ENCODE measurements at regions not wholly inside any gene's neighbourhood (a gene's known extent, or its start where the extent isn't known, plus 50 kb on each side); places are given as distances from the start of the nearest gene placed in this dataset.

GRCh38 chr4:175033162-175033561 lies 115.0 kb downstream of the ADAM29 start:
- no peak for DNase-seq
- intact Hi-C loops (cut with micrococcal nuclease): no loop called here
- H3K27me3 Mint-ChIP-seq (ENCODE audit: low read depth): no peaks in the 10 kb centered on the region
- H3K27ac Mint-ChIP-seq: no peak overlapping the region
- no peaks in the 10 kb centered on the region for H3K36me3 Mint-ChIP-seq (ENCODE audit: low read depth)
- H3K9me3 Mint-ChIP-seq: peaks cover 7% of the 10 kb centered on the region
- H3K4me3 Mint-ChIP-seq: no peak overlapping the region
- CTCF ChIA-PET: no interaction called here
- H3K4me1 Mint-ChIP-seq (ENCODE audit: low read depth): no peaks in the 10 kb centered on the region

- intact Hi-C loops (cut with micrococcal nuclease): no loop called here
- Mint-ChIP-seq H3K9me3 (peaks cover 6% of the 10 kb centered on the region), H3K4me1 (ENCODE audit: low read depth) (no peaks in the 10 kb centered on the region), H3K36me3 (ENCODE audit: low read depth) (no peaks in the 10 kb centered on the region), H3K4me3 (no peak overlapping the region), H3K27me3 (ENCODE audit: low read depth) (no peaks in the 10 kb centered on the region), H3K27ac (no peak overlapping the region)
- no peak for DNase-seq
- CTCF ChIA-PET: no interaction called here
Observed at GRCh38 chr4:175034007-175034406, 115.8 kb downstream of the ADAM29 start.

GRCh38 chr4:175034986-175035705 lies 117.0 kb downstream of the ADAM29 start:
- peaks cover 6% of the 10 kb centered on the region for H3K9me3 Mint-ChIP-seq
- DNase-seq: no peak
- H3K4me3 Mint-ChIP-seq: no peak overlapping the region
- H3K36me3 Mint-ChIP-seq (ENCODE audit: low read depth): no peaks in the 10 kb centered on the region
- CTCF ChIA-PET: interaction anchor here (0.6 to 0.9 kb wide), 2 partner anchors 9 to 249 kb away, joined by 3 to 4 read pairs; no protein-coding TSS in a partner anchor
- H3K27ac Mint-ChIP-seq: no peak overlapping the region
- intact Hi-C loops (cut with micrococcal nuclease): no loop called here
- no peaks in the 10 kb centered on the region for H3K4me1 Mint-ChIP-seq (ENCODE audit: low read depth)
- no peaks in the 10 kb centered on the region for H3K27me3 Mint-ChIP-seq (ENCODE audit: low read depth)

- H3K27ac Mint-ChIP-seq: no peak overlapping the region
- H3K9me3 Mint-ChIP-seq: peaks cover 6% of the 10 kb centered on the region
- H3K4me1 Mint-ChIP-seq (ENCODE audit: low read depth): no peaks in the 10 kb centered on the region
- no peak for DNase-seq
- CTCF ChIA-PET: no interaction called here
- intact Hi-C loops (cut with micrococcal nuclease): no loop called here
- H3K36me3 Mint-ChIP-seq (ENCODE audit: low read depth): no peaks in the 10 kb centered on the region
- no peak overlapping the region for H3K4me3 Mint-ChIP-seq
- H3K27me3 Mint-ChIP-seq (ENCODE audit: low read depth): no peaks in the 10 kb centered on the region
Observed at GRCh38 chr4:175035905-175036304, 117.7 kb downstream of the ADAM29 start.

GRCh38 chr4:175048111-175048784 lies 130.1 kb downstream of the ADAM29 start:
- intact Hi-C loops (cut with micrococcal nuclease): no loop called here

DNA sequence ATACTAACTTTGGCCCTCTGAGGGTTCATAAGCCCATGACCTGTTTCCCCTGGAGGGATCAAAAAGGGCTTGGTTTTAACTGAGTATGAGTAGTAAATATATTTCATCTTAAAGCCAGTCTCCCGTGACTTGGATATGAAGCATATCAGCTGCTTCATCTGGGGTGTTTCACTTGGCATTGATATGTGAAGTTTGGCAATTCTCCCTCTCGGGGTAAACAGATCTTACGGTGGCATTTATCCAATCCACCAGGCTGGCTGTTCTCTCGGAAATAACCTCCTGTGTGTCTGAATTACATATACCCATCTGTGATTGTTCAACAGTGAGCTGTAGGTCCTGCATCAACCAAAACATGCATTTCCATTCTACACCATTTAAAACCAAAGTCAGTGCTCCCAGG lies 130.7 kb downstream of the ADAM29 start:
- H3K36me3 Mint-ChIP-seq (ENCODE audit: low read depth): no peaks in the 10 kb centered on the region
- intact Hi-C loops (cut with micrococcal nuclease): no loop called here
- no peak for DNase-seq
- CTCF ChIA-PET: no interaction called here
- H3K27me3 Mint-ChIP-seq (ENCODE audit: low read depth): no peaks in the 10 kb centered on the region
- H3K4me3 Mint-ChIP-seq: no peak overlapping the region
- peaks cover 2% of the 10 kb centered on the region for H3K9me3 Mint-ChIP-seq
- no peak overlapping the region for H3K27ac Mint-ChIP-seq
- H3K4me1 Mint-ChIP-seq (ENCODE audit: low read depth): no peaks in the 10 kb centered on the region

More at GRCh38 chr4:175048111-175048784, 130.1 kb downstream of the ADAM29 start:
- DNase-seq: no peak
- CTCF ChIA-PET: no interaction called here
- Mint-ChIP-seq H3K9me3 (peaks cover 3% of the 10 kb centered on the region), H3K4me1 (ENCODE audit: low read depth) (no peaks in the 10 kb centered on the region), H3K36me3 (ENCODE audit: low read depth) (no peaks in the 10 kb centered on the region), H3K27ac (no peak overlapping the region), H3K27me3 (ENCODE audit: low read depth) (no peaks in the 10 kb centered on the region), H3K4me3 (no peak overlapping the region)

GRCh38 chr4:175051974-175052373 lies 133.8 kb downstream of the ADAM29 start:
- Mint-ChIP-seq H3K27ac (no peak overlapping the region), H3K4me3 (no peak overlapping the region), H3K27me3 (ENCODE audit: low read depth) (no peaks in the 10 kb centered on the region), H3K36me3 (ENCODE audit: low read depth) (no peaks in the 10 kb centered on the region), H3K9me3 (peaks cover 4% of the 10 kb centered on the region), H3K4me1 (ENCODE audit: low read depth) (no peaks in the 10 kb centered on the region)
- intact Hi-C loops (cut with micrococcal nuclease): no loop called here
- CTCF ChIA-PET: no interaction called here
- no peak for DNase-seq

DNA sequence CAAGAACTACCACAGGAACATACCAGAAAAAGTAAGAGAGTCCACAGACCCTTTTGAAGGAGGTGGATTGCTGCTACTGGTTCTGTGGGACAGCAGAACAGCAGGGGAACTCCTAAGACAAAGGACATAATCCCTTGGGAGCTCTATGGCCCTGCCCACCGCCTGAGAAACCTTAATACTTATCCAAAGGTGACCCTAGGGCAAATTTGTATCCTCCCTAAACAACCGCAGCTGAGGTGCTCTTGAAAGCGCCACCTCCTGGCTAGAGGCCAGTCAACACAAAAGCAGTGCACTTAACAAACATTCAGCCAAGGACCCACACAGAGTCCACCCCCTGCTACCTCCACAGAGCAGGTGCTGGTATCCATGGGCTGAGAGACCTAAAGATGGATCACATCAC lies 136.8 kb downstream of the ADAM29 start:
- peaks cover 13% of the 10 kb centered on the region for H3K9me3 Mint-ChIP-seq
- intact Hi-C loops (cut with micrococcal nuclease): no loop called here
- CTCF ChIA-PET: no interaction called here
- no peak overlapping the region for H3K27ac Mint-ChIP-seq
- DNase-seq: no peak
- no peaks in the 10 kb centered on the region for H3K36me3 Mint-ChIP-seq (ENCODE audit: low read depth)
- H3K27me3 Mint-ChIP-seq (ENCODE audit: low read depth): no peaks in the 10 kb centered on the region
- no peak overlapping the region for H3K4me3 Mint-ChIP-seq
- H3K4me1 Mint-ChIP-seq (ENCODE audit: low read depth): no peaks in the 10 kb centered on the region

- intact Hi-C loops (cut with micrococcal nuclease): no loop called here
- Mint-ChIP-seq H3K27ac (no peak overlapping the region), H3K4me1 (ENCODE audit: low read depth) (no peaks in the 10 kb centered on the region), H3K27me3 (ENCODE audit: low read depth) (no peaks in the 10 kb centered on the region), H3K9me3 (peaks cover 14% of the 10 kb centered on the region), H3K36me3 (ENCODE audit: low read depth) (no peaks in the 10 kb centered on the region), H3K4me3 (no peak overlapping the region)
- DNase-seq: no peak
- CTCF ChIA-PET: interaction anchor here (0.6 kb wide), 1 partner anchor 677 kb away, joined by 4 read pairs; no protein-coding TSS in a partner anchor
Observed at GRCh38 chr4:175062183-175062592, 144.0 kb downstream of the ADAM29 start.

- Mint-ChIP-seq H3K27me3 (ENCODE audit: low read depth) (no peaks in the 10 kb centered on the region), H3K4me3 (no peak overlapping the region), H3K36me3 (ENCODE audit: low read depth) (no peaks in the 10 kb centered on the region), H3K9me3 (peaks cover 3% of the 10 kb centered on the region), H3K27ac (no peak overlapping the region), H3K4me1 (ENCODE audit: low read depth) (no peaks in the 10 kb centered on the region)
- CTCF ChIA-PET: no interaction called here
- intact Hi-C loops (cut with micrococcal nuclease): no loop called here
- no peak for DNase-seq
Observed at GRCh38 chr4:175065228-175065627, 147.1 kb downstream of the ADAM29 start.

- CTCF ChIA-PET: no interaction called here
- H3K27ac Mint-ChIP-seq: no peak overlapping the region
- intact Hi-C loops (cut with micrococcal nuclease): no loop called here
Observed at GRCh38 chr4:175066923-175067627, 148.9 kb downstream of the ADAM29 start.

GRCh38 chr4:175068266-175068665 lies 150.1 kb downstream of the ADAM29 start:
- H3K36me3 Mint-ChIP-seq (ENCODE audit: low read depth): no peaks in the 10 kb centered on the region
- intact Hi-C loops (cut with micrococcal nuclease): no loop called here
- H3K4me3 Mint-ChIP-seq: no peak overlapping the region
- no peak overlapping the region for H3K27ac Mint-ChIP-seq
- no peaks in the 10 kb centered on the region for H3K4me1 Mint-ChIP-seq (ENCODE audit: low read depth)
- CTCF ChIA-PET: no interaction called here
- peaks cover 3% of the 10 kb centered on the region for H3K9me3 Mint-ChIP-seq
- H3K27me3 Mint-ChIP-seq (ENCODE audit: low read depth): no peaks in the 10 kb centered on the region
- DNase-seq: no peak

More at GRCh38 chr4:175066923-175067627, 148.9 kb downstream of the ADAM29 start:
- H3K27me3 Mint-ChIP-seq (ENCODE audit: low read depth): no peaks in the 10 kb centered on the region
- no peak overlapping the region for H3K4me3 Mint-ChIP-seq
- H3K4me1 Mint-ChIP-seq (ENCODE audit: low read depth): no peaks in the 10 kb centered on the region
- H3K36me3 Mint-ChIP-seq (ENCODE audit: low read depth): no peaks in the 10 kb centered on the region
- H3K9me3 Mint-ChIP-seq: peaks cover 3% of the 10 kb centered on the region
- DNase-seq: no peak

- no peaks in the 10 kb centered on the region for H3K36me3 Mint-ChIP-seq (ENCODE audit: low read depth)
- no peak overlapping the region for H3K4me3 Mint-ChIP-seq
- no peaks in the 10 kb centered on the region for H3K4me1 Mint-ChIP-seq (ENCODE audit: low read depth)
- intact Hi-C loops (cut with micrococcal nuclease): no loop called here
- no peak overlapping the region for H3K27ac Mint-ChIP-seq
- CTCF ChIA-PET: no interaction called here
- no peak for DNase-seq
- H3K9me3 Mint-ChIP-seq: peaks cover 2% of the 10 kb centered on the region
- no peaks in the 10 kb centered on the region for H3K27me3 Mint-ChIP-seq (ENCODE audit: low read depth)
Observed at GRCh38 chr4:175070444-175070843, 152.3 kb downstream of the ADAM29 start.
